ENCODE measurements at regions not wholly inside any gene's neighbourhood (a gene's known extent, or its start where the extent isn't known, plus 50 kb on each side); places are given as distances from the start of the nearest gene placed in this dataset.

DNA sequence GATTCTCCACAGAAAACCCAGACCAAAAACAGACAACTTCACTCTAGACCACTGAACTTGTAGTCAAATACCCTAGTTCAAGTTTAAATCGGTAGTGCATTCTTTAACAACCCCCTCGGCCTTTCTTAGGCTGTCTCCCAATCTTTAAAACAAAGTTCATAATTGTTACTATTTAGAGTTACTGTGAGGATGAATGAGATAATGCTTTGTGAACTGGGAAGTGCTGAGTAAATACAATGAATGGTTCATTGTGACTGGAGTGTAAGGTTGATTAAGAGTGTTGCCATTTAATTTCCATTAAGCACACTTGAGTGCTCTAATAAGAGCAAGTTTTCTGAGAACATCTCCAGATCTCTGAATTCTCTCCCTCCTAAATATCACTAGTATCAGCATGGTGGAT is 228.8 kb upstream of the PIK3R1 start:
- TF ChIP-seq POLR2A (IDR thresholded peaks at IDR 0.05), result no peak
- TF ChIP-seq, protein P1, sequence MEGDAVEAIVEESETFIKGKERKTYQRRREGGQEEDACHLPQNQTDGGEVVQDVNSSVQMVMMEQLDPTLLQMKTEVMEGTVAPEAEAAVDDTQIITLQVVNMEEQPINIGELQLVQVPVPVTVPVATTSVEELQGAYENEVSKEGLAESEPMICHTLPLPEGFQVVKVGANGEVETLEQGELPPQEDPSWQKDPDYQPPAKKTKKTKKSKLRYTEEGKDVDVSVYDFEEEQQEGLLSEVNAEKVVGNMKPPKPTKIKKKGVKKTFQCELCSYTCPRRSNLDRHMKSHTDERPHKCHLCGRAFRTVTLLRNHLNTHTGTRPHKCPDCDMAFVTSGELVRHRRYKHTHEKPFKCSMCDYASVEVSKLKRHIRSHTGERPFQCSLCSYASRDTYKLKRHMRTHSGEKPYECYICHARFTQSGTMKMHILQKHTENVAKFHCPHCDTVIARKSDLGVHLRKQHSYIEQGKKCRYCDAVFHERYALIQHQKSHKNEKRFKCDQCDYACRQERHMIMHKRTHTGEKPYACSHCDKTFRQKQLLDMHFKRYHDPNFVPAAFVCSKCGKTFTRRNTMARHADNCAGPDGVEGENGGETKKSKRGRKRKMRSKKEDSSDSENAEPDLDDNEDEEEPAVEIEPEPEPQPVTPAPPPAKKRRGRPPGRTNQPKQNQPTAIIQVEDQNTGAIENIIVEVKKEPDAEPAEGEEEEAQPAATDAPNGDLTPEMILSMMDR (IDR thresholded peaks at IDR 0.05), result no peak

All from Peyer's patch (tissue), 4 donors.